Right lobe of liver (tissue), 4 donors: ENCODE measurements at regions not wholly inside any gene's neighbourhood (a gene's known extent, or its start where the extent isn't known, plus 50 kb on each side); places are given as distances from the start of the nearest gene placed in this dataset.

ENCODE experiments used
- POLR2A ChIP-seq: fragments of 450-650 bp; IDR thresholded peaks from one replicate; pipeline ENCODE4 v1.6.1; 2017; ENCODE audit warnings: antibody characterized with exemption, mild to moderate bottlenecking
- TF ChIP-seq, protein P1 (sequence below), 4 donors: fragments of 200-600 bp in 3 of 4; fragments of 450-650 bp in 1 of 4; IDR thresholded peaks; one replicate each; pipeline versions ENCODE4 v1.5.1 to v1.8.0; 2016 to 2022; ENCODE audit warnings: antibody characterized with exemption in 4 of 4, mild to moderate bottlenecking in 2 of 4
- donor health status: DM: no; HTN: no; CAD: no.
- donor health status: DM: no; HTN: no; CAD: no.
- donor health status: DM: no; HTN: yes; CAD: no.

DNA sequence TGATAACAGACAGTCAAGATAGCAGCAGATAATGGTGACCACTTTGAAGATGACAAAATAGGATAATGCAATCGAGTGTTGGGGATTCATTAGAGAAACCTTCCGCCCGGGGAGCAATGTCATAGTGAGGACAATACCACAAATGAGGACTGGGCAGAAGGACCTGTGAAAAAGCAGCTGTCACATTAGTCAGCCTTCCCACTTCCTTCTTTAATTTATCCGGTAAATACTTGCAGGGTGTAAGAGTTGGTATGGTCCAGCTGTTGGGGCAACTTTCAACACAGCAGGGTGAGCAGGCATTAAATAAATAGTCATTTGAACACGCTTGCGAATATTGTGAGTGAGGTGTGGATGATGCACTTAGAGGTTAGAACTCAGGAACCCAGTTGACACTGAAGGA lies 132.5 kb upstream of the KIRREL3 start:
- TF ChIP-seq, protein P1, sequence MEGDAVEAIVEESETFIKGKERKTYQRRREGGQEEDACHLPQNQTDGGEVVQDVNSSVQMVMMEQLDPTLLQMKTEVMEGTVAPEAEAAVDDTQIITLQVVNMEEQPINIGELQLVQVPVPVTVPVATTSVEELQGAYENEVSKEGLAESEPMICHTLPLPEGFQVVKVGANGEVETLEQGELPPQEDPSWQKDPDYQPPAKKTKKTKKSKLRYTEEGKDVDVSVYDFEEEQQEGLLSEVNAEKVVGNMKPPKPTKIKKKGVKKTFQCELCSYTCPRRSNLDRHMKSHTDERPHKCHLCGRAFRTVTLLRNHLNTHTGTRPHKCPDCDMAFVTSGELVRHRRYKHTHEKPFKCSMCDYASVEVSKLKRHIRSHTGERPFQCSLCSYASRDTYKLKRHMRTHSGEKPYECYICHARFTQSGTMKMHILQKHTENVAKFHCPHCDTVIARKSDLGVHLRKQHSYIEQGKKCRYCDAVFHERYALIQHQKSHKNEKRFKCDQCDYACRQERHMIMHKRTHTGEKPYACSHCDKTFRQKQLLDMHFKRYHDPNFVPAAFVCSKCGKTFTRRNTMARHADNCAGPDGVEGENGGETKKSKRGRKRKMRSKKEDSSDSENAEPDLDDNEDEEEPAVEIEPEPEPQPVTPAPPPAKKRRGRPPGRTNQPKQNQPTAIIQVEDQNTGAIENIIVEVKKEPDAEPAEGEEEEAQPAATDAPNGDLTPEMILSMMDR (IDR thresholded peaks at IDR 0.05), result no peak
- no peak for TF ChIP-seq POLR2A
